Activated T-helper 2 cell treated with anti-CD3 and anti-CD28 coated beads, Interferon-gamma antibody, Interleukin-2, Interleukin-4, amounts not matched to agents 10 μg/mL and 5 μg/mL and 100 μg/mL, durations not matched to agents 14 hours and 24 hours and 36 hours (primary cell): ENCODE measurements at regions not wholly inside any gene's neighbourhood (a gene's known extent, or its start where the extent isn't known, plus 50 kb on each side); places are given as distances from the start of the nearest gene placed in this dataset.
"Not testable (repeated sequence)": the region's sequence is repeated elsewhere in the genome, so short reads cannot be mapped to it uniquely, and the experiment has no call there.

Experiments
- DNase-seq: peaks from one replicate; pipeline ENCODE4 v3.0.0; 2021; ENCODE audit warnings: low spot score
- H3K27ac Mint-ChIP-seq: one replicate; pipeline ENCODE4 v1.8.0; 2021; ENCODE audit warnings: mixed read lengths
- H3K27me3 Mint-ChIP-seq: one replicate; pipeline ENCODE4 v1.8.0; 2021; ENCODE audit warnings: low read depth, mixed read lengths
- H3K36me3 Mint-ChIP-seq: one replicate; pipeline ENCODE4 v1.8.0; 2021; ENCODE audit warnings: low read depth, mixed read lengths
- H3K4me1 Mint-ChIP-seq: one replicate; pipeline ENCODE4 v1.8.0; 2021; ENCODE audit warnings: low read depth, mixed read lengths
- H3K4me3 Mint-ChIP-seq: one replicate; pipeline ENCODE4 v1.8.0; 2021; ENCODE audit warnings: low read depth, mild to moderate bottlenecking, moderate library complexity, mixed read lengths
- H3K9me3 Mint-ChIP-seq: one replicate; pipeline ENCODE4 v1.8.0; 2021; ENCODE audit warnings: mixed read lengths
- intact Hi-C: fragments of 100-400 bp; cut with micrococcal nuclease; formaldehyde crosslinking; loops from one replicate; pipeline ENCODE4 v1.15.1; 2023

DNA sequence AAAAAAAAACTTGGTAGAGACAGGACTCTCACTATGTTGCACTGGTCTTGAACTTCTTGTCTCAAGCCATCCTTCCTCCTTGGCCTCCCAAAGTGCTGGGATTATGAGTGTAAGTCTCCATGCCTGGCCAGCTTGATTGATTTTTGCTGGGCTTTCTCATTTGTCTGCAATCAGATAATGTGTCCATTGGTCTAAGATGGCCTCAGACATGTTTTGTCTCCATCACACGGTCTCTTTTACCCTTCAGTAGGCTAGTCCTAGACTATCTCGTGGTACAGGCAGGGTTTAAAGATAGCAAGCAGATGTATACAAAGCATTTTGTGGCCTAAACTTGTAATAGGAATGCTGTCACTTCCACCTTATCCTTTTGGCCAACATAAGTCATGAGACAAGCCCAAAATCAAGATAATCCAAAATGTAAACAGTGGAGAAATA lies 289.1 kb downstream of the TFAP2B start:
- H3K9me3 Mint-ChIP-seq: peaks cover 15% of the 10 kb centered on the region
- intact Hi-C loops: no loop called here
- H3K36me3 Mint-ChIP-seq: no peaks in the 10 kb centered on the region
- no peak overlapping the region for H3K27ac Mint-ChIP-seq
- no peak overlapping the region for H3K4me3 Mint-ChIP-seq
- DNase-seq: no peak
- H3K27me3 Mint-ChIP-seq: no peaks in the 10 kb centered on the region
- H3K4me1 Mint-ChIP-seq: no peaks in the 10 kb centered on the region

DNA sequence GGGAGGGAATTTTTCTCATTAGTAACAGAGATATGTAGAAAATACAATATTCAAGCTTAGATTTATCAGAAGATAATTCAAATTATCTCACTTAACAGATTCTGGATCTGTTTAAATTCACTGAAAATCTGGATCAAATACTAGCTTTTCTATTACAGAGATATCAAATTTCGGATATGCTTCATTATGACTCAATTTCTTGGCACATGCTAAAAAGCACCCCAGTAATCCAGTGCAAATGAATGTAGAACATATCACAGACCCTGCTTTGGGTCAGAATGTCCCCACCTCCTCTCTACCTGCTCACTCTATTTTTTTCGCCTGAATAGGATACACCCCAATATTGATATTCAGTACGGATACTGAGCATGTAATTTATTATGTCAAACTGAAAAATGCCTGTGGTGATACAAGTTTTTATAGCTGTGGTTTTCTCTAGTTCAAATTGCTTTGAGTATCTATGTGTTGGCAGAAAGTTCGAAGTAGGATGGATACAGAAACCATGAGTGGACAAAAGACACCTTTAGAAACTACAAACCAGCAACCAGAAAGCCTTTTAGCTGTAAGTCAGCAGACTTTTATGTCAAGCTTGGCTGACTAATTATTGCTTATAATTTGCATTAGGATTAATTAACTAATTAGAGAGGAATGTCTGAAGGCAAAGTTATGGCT lies 290.0 kb downstream of the TFAP2B start:
- Mint-ChIP-seq H3K4me1 (no peaks in the 10 kb centered on the region), H3K27me3 (no peaks in the 10 kb centered on the region), H3K36me3 (no peaks in the 10 kb centered on the region), H3K27ac (no peak overlapping the region), H3K4me3 (no peak overlapping the region), H3K9me3 (peaks cover 15% of the 10 kb centered on the region)
- intact Hi-C loops: no loop called here
- no peak for DNase-seq

DNA sequence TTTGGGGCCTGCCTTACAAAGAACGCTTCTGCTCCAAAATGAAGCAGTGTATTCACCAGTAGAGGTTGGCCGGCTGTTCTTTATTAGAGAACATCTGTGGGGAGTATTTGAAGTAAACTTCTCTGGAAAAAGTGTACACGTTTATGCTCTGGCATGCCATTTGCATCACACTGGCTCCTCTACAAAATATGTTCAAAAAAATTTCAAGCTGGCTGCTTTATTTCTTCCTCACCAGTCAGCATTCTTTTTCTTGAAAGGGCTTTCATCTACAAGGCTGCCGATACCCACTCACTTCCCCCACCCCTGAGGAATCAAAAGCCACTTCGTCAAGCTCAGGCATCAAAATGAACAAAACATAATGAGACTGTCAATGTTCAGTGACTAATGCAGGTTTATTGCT lies 294.1 kb downstream of the TFAP2B start:
- Mint-ChIP-seq H3K27me3 (no peaks in the 10 kb centered on the region), H3K27ac (no peak overlapping the region), H3K4me3 (no peak overlapping the region), H3K9me3 (peaks cover 4% of the 10 kb centered on the region), H3K36me3 (no peaks in the 10 kb centered on the region), H3K4me1 (no peaks in the 10 kb centered on the region)
- no peak for DNase-seq
- intact Hi-C loops: no loop called here

DNA sequence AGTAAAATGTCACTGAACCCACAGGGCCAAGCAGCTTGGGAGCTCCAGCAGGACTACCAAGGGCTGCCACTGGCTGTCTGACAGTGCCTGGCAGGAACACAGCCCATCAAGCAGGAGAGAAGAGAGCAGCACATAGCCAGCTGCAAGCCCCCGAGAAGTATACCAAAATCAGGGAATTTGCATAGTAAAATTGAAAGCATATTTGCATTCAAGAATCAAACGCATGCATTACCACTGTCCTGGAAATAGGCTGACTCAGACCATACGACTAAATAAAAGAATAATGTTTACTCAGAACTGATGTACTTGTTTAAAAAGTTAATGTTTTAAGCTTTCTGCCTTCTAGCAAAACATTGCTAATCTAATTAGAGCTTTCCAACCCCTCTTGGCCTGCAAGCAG lies 298.1 kb downstream of the TFAP2B start:
- DNase-seq: no peak
- Mint-ChIP-seq H3K4me1 (no peaks in the 10 kb centered on the region), H3K4me3 (no peak overlapping the region), H3K36me3 (no peaks in the 10 kb centered on the region), H3K9me3 (peaks cover 9% of the 10 kb centered on the region), H3K27me3 (no peaks in the 10 kb centered on the region), H3K27ac (no peak overlapping the region)
- intact Hi-C loops: no loop called here

DNA sequence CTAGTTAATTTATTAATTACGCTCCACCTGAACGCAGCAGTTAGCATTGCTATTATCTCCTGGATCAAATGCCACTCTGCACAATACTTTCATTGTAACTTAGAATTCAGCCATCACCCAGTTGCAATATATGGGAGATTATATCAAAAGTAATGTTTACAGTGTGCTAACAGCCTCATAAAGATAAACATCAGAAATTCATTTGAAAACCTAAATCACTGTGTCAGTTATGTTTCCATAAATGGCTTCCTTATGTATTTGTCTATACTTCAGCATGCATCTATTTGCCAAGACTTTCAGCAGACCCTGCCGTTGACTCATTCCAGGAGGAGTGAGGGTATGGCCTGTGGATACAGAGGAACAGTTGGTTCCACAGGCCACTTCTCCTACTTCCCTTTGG lies 300.1 kb downstream of the TFAP2B start:
- H3K27me3 Mint-ChIP-seq: no peaks in the 10 kb centered on the region
- no peak overlapping the region for H3K4me3 Mint-ChIP-seq
- peaks cover 16% of the 10 kb centered on the region for H3K9me3 Mint-ChIP-seq
- no peak for DNase-seq
- no peak overlapping the region for H3K27ac Mint-ChIP-seq
- H3K4me1 Mint-ChIP-seq: no peaks in the 10 kb centered on the region
- no peaks in the 10 kb centered on the region for H3K36me3 Mint-ChIP-seq
- intact Hi-C loops: no loop called here

DNA sequence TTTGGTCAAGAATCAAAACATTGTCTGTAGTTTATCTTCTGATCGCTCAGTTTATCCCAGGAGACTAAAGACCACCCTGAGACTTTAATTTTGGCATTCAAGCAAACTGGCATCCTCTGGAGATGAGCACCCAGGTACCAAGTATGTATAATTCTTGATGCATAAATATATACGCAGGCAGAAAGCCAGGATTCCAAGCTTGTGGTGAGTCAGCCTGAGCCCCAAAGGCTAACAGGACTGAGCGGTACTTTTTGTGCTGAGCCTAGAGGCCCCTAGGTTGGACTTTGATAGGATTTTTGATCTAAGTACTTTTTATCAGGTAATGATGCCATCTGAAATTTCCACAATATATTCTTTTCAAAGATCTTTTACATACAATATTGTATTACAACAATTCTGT lies 301.3 kb downstream of the TFAP2B start:
- Mint-ChIP-seq H3K4me3 (no peak overlapping the region), H3K4me1 (no peaks in the 10 kb centered on the region), H3K27ac (no peak overlapping the region), H3K36me3 (no peaks in the 10 kb centered on the region), H3K9me3 (peaks cover 13% of the 10 kb centered on the region), H3K27me3 (no peaks in the 10 kb centered on the region)
- intact Hi-C loops: no loop called here
- no peak for DNase-seq

DNA sequence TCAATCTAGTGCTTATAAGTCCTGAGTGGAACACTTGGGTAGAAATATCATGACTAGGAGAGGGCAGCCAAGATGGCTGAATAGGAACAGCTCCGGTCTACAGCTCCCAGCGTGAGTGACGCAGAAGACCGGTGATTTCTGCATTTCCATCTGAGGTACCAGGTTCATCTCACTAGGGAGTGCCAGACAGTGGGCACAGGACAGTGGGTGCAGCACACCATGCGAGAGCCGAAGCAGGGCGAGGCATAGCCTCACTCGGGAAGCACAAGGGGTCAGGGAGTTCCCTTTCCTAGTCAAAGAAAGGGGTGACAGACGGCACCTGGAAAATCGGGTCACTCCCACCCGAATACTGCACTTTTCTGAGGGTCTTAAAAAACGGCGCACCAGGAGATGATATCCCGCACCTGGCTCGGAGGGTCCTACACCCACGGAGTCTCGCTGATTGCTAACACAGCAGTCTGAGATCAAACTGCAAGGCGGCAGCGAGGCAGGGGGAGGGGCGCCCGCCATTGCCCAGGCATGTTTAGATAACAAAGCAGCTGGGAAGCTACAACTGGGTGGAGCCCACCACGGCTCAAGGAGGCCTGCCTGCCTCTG lies 302.8 kb downstream of the TFAP2B start:
- H3K4me1 Mint-ChIP-seq, H3K36me3 Mint-ChIP-seq, H3K27ac Mint-ChIP-seq, DNase-seq, H3K27me3 Mint-ChIP-seq, H3K4me3 Mint-ChIP-seq, intact Hi-C loops: not testable (repeated sequence)
- H3K9me3 Mint-ChIP-seq: peaks cover 13% of the 10 kb centered on the region

DNA sequence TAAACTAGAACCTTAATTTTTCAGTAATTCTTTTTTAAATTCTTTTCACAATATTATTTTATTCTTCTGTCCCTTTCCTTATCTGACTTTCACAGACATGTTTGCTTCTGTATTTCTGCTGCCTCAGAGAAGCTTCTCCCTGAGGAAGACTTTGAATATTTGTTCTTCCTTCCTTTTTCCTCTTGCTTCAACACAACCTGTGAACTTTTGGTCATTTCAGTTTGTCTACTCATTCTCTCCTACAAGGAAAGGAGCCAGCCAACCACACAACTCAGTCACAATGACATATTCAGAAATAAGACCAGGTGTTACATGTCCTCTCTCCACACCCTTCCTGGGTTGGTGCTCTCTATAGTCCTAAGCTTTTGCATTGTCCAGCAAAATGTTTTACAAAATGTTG lies 310.4 kb downstream of the TFAP2B start:
- no peaks in the 10 kb centered on the region for H3K36me3 Mint-ChIP-seq

DNA sequence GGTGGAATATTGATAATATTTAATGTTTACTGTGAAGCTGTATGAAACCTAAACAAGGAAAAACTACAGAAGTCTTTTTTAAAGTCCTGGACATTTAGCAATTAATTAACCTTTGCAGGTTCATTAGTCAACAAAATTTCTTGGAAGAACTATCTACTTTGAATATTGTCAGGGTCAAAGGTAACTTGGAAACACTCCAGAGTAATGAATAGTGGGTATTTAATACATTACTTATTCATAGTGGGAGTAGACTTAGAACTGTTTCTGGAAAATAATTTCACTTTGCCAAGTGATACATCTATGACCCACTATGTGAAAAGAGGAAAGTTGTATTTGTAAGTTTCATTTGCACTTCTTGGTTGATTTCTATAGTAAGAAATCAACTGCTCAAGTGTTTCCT lies 319.1 kb downstream of the TFAP2B start:
- Mint-ChIP-seq H3K4me3 (no peak overlapping the region), H3K36me3 (no peaks in the 10 kb centered on the region)

More for the DNA sequence above, 310.4 kb downstream of the TFAP2B start:
- Mint-ChIP-seq H3K27me3 (no peaks in the 10 kb centered on the region), H3K4me1 (no peaks in the 10 kb centered on the region), H3K4me3 (no peak overlapping the region), H3K27ac (no peak overlapping the region), H3K9me3 (peaks cover 20% of the 10 kb centered on the region)
- intact Hi-C loops: no loop called here
- no peak for DNase-seq

DNA sequence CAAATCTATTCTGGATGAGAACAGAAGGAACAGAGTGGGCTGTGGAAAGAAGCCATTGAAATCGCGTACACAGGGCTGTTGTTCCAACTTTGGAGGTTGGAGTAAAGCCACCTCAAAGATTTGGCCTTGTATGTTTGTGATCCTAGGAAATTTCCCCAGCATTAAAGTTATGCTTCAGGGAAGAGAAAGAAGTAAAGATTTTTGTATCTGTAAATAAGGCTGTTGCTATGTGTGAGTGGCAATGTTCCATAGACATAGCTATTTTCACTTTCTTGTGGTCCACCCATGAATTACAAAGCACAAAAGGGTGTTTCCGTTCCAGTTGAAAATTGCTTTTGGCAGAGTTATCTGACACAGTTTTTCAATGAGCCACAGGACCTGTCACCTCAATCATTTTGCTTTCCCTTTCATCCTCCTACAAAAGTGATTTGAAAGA lies 321.3 kb downstream of the TFAP2B start:
- no peaks in the 10 kb centered on the region for H3K4me1 Mint-ChIP-seq
- no peak overlapping the region for H3K4me3 Mint-ChIP-seq
- intact Hi-C loops: no loop called here
- no peaks in the 10 kb centered on the region for H3K27me3 Mint-ChIP-seq
- H3K9me3 Mint-ChIP-seq: peaks cover 12% of the 10 kb centered on the region
- no peak overlapping the region for H3K27ac Mint-ChIP-seq
- H3K36me3 Mint-ChIP-seq: no peaks in the 10 kb centered on the region
- no peak for DNase-seq

More for the DNA sequence above, 319.1 kb downstream of the TFAP2B start:
- DNase-seq: no peak
- Mint-ChIP-seq H3K27me3 (no peaks in the 10 kb centered on the region), H3K4me1 (no peaks in the 10 kb centered on the region), H3K9me3 (peaks cover 28% of the 10 kb centered on the region), H3K27ac (no peak overlapping the region)
- intact Hi-C loops: no loop called here

DNA sequence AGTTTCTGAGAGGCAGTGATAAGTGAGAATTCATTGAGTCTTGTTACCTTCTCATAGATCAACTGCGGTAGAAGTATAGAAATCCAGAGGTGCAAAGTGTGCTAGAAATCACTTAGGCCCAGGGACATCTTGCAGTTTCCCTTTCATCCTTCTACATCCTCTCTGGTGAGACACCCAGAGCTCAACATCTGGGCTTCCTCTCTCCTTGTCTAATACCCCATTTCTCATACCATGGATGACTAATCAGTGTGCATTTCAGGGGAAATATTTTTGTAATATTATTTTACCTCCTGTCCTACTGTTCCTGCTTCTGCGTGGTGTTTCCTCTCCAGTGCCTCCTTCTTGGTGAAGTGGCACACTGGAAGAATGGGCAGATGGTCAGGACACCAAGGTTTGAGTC lies 322.4 kb downstream of the TFAP2B start:
- no peaks in the 10 kb centered on the region for H3K4me1 Mint-ChIP-seq
- no peak for DNase-seq
- peaks cover 10% of the 10 kb centered on the region for H3K9me3 Mint-ChIP-seq
- intact Hi-C loops: no loop called here
- H3K27me3 Mint-ChIP-seq: no peaks in the 10 kb centered on the region
- H3K4me3 Mint-ChIP-seq: no peak overlapping the region
- H3K36me3 Mint-ChIP-seq: no peaks in the 10 kb centered on the region
- no peak overlapping the region for H3K27ac Mint-ChIP-seq

DNA sequence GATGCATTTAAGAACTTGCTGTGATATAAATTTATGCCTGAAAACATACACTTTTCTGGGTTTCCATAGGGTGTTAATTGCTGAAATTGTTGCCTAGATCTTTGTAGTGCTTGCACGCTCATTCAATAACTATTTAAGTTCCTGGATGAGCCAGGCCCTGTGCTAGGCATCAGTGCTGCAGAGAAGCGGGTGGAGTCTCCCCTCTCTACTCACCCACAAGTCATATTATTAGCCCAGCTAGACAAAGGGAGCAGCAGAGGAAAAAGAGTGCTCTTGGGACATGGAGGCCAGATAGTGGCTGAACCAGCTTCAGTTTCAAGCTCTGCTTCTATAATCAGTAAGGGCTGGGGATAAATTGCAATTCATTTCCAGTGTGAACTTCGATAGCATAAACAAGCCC lies 329.1 kb downstream of the TFAP2B start:
- Mint-ChIP-seq H3K9me3 (peaks cover 9% of the 10 kb centered on the region), H3K36me3 (no peaks in the 10 kb centered on the region), H3K4me1 (no peaks in the 10 kb centered on the region), H3K4me3 (no peak overlapping the region), H3K27ac (no peak overlapping the region), H3K27me3 (no peaks in the 10 kb centered on the region)
- DNase-seq: no peak
- intact Hi-C loops: no loop called here

DNA sequence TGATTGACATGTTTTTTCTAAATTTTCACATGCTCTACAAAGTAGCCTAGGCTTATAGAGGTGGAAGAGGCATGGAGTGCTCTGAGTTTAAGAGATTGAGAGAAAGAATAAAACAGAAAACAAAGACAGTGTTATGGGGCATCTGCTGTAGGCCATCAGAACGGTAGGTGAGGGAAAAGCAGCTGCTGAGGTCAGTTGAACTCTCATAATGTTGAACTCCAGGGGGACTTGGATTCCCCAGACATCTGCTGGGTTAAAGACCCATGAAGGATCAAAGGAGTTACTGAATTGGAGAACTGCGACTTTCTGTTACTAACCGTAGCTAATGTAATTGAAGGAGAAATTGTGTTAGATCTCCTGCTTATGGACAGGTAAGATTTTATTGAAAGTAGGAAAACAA lies 333.9 kb downstream of the TFAP2B start:
- no peaks in the 10 kb centered on the region for H3K36me3 Mint-ChIP-seq

More for the DNA sequence above, 333.9 kb downstream of the TFAP2B start:
- no peak overlapping the region for H3K27ac Mint-ChIP-seq
- H3K4me3 Mint-ChIP-seq: no peak overlapping the region
- intact Hi-C loops: no loop called here
- H3K27me3 Mint-ChIP-seq: no peaks in the 10 kb centered on the region
- peaks cover 9% of the 10 kb centered on the region for H3K9me3 Mint-ChIP-seq
- no peaks in the 10 kb centered on the region for H3K4me1 Mint-ChIP-seq
- no peak for DNase-seq
